ENCODE measurements at regions not wholly inside any gene's neighbourhood (a gene's known extent, or its start where the extent isn't known, plus 50 kb on each side); places are given as distances from the start of the nearest gene placed in this dataset.

DNA sequence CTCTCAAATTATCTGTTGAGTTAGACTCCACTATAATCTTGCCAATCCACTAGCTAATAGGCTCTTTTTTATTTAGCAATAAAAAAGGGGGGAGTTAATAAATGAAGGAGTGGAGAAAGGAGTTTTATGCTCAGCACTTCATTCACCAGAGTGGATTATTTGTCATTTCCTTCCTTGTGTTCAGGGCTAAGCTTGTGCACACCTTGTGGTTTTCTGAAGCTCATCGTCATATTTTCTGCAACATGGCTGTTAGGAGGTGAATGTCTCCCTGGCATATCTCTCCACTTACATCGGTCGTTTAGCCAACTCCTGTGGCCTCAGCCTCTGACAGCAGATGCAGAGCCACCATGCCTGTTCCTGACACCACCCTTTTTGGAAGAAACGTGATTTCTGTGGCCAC lies 83.9 kb upstream of the MTNR1B start:
- no peak overlapping the region for H3K27ac ChIP-seq
- TF ChIP-seq, protein P1, sequence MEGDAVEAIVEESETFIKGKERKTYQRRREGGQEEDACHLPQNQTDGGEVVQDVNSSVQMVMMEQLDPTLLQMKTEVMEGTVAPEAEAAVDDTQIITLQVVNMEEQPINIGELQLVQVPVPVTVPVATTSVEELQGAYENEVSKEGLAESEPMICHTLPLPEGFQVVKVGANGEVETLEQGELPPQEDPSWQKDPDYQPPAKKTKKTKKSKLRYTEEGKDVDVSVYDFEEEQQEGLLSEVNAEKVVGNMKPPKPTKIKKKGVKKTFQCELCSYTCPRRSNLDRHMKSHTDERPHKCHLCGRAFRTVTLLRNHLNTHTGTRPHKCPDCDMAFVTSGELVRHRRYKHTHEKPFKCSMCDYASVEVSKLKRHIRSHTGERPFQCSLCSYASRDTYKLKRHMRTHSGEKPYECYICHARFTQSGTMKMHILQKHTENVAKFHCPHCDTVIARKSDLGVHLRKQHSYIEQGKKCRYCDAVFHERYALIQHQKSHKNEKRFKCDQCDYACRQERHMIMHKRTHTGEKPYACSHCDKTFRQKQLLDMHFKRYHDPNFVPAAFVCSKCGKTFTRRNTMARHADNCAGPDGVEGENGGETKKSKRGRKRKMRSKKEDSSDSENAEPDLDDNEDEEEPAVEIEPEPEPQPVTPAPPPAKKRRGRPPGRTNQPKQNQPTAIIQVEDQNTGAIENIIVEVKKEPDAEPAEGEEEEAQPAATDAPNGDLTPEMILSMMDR (IDR thresholded peaks at IDR 0.05): no peak
- no peak for TF ChIP-seq ZFX (IDR thresholded peaks at IDR 0.05; ENCODE audit: borderline replicate concordance)

DNA sequence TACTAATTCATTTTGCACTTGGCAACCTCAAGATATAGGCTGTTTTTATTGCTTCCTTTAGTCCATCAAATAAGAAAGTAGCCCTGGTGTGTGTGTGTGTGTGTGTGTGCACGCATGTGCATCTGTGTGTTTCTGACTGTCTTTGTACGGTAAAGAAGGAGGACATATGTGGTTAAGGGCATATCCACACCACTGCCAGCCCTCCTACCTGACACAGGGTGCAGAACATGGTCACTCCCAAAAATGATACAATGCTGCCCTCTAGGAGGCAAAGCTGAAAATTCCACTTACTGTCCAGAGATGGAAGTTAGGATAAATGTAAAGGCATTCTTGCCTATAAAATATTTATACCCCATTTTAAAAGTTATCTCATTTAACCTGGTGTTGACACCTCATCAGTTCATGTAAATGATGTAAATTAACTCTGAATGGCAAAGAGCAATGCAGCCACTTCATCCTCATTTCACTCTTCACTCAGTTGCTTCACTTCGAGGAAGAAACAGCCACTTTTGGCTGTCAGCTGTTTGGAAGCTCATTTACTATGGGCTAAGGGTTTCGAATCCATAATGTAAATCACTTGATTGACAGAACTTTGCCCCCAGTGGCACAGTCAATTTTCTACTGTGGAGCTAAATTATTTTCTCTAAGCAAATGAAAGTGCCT lies 83.1 kb upstream of the MTNR1B start:
- H3K27ac ChIP-seq: no peak overlapping the region
- TF ChIP-seq, protein P1 (IDR thresholded peaks at IDR 0.05): peak; percentile 76
- TF ChIP-seq ZFX (IDR thresholded peaks at IDR 0.05; ENCODE audit: borderline replicate concordance): no peak

DNA sequence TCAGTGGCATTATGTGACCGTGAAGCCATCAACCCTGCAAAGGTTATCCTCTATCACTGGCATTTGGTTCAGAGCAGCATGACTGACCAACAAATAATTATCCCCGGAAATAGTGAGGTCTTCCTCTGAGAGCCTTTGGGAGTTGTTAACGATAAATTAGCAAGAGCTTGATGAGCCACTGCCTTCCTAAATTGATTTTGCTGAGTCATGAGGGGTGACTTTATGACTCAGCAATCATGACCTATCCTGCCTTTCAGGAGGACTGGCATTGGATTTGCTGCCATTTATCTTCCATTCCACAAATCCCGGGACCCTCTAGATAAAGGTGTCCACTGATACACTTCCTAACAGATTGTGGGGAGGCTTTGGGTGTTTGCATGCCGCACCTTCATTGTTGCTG lies 80.8 kb upstream of the MTNR1B start:
- no peak overlapping the region for H3K27ac ChIP-seq
- no peak for TF ChIP-seq ZFX (IDR thresholded peaks at IDR 0.05; ENCODE audit: borderline replicate concordance)
- TF ChIP-seq, protein P1 (IDR thresholded peaks at IDR 0.05): no peak

DNA sequence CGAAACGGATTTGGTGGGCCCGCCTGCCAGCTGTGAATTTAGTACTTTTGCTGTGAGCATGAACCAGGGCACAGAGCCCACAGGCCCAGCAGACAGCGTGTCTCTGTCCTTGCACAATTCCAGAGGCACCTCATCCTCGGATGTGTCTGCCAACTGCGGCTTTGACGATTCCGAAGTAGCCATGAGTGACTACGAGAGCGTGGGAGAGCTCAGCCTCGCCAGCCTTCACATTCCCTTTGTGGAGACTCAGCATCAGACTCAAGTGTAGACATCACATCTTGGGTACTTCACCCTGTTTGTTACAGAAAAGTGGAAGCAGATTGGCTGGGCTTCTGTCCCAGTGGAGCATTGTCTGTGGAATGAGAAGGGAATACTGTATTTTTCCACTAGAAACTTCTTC lies 78.6 kb upstream of the MTNR1B start:
- TF ChIP-seq, protein P1 (IDR thresholded peaks at IDR 0.05): no peak
- no peak for TF ChIP-seq ZFX (IDR thresholded peaks at IDR 0.05; ENCODE audit: borderline replicate concordance)
- no peak overlapping the region for H3K27ac ChIP-seq

DNA sequence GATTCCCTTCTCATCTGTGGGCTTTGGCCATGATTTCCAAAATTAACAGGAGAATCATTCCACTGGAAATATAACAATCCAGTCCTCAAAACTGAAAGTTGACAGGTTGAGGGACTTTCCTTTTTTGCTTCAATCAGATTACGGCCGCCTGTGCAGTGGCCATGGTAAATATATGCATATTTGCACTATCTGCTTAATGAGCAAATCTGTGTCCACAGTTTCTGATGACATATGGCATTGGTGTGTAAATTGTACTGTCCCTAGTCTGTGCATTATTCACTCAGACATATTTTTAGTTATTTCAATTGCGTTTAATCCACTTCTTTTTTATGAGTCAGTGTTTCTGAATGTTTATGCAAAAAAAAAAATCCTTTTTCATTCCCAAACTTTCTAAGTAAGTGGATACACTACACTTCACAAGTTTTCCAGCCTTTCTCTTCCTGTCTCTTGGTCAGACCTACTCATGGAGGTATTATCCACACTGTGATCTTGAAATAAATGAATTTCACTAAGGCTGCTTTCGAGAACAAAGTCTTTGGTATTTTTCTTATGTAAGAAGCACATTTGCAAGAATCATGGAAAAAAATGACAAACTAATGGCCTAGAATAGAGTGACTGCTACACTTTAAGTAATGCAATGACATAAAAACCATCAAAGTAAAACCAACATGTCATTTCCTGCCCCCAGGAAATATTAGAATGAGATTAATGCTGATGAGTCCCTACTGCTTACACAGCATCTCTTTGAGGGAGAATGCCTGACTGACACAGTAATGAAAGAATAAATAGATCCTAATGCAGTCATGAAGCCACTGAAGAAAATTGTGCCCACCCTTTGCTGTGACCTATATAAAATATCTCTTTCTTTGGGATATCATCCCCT lies 76.4 kb upstream of the MTNR1B start:
- no peak overlapping the region for H3K27ac ChIP-seq
- no peak for TF ChIP-seq ZFX (IDR thresholded peaks at IDR 0.05; ENCODE audit: borderline replicate concordance)
- TF ChIP-seq, protein P1 (IDR thresholded peaks at IDR 0.05): no peak

DNA sequence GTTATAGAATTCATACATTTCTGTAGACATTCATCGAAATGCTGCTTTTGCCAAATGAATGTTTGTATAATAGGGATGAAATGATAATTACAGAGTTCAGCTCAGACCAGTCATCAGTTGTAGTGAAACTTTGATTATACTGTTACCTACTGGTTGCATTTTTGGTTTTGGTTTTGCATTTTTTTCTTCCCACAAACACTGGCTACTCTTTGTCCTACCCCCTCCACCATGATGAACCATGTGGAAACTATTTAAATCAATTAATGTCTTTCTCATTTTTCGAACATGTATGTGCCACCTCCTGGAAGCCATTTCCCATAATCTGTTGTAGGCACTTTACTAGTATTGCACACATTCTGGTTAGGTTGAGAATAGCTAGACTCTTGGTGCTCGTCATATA lies 75.3 kb upstream of the MTNR1B start:
- TF ChIP-seq, protein P1 (IDR thresholded peaks at IDR 0.05): no peak
- no peak for TF ChIP-seq ZFX (IDR thresholded peaks at IDR 0.05; ENCODE audit: borderline replicate concordance)

DNA sequence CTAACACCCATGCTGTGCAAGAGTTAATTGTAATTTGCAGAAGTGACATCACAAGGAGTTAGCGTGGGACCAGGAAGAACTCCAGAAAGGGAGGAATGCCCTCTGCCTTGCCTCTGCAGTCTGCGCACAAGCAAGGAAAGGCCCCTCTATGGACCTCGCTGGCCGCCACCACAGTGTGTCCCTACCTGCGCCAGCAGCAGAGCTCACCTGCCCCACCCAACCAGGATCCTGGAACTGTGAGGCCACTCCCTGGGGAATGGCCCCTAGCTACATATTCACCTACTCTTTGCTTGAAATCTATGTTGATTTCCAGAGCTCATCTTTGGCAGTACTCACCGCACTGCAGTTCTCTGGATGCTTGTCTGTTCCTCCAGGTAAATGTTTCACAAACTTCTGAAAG lies 72.0 kb upstream of the MTNR1B start:
- TF ChIP-seq, protein P1 (IDR thresholded peaks at IDR 0.05): no peak
- no peak for TF ChIP-seq ZFX (IDR thresholded peaks at IDR 0.05; ENCODE audit: borderline replicate concordance)
- no peak overlapping the region for H3K27ac ChIP-seq

More for the DNA sequence above, 75.3 kb upstream of the MTNR1B start:
- H3K27ac ChIP-seq: no peak overlapping the region
